ENCODE measurements at regions not wholly inside any gene's neighbourhood (a gene's known extent, or its start where the extent isn't known, plus 50 kb on each side); places are given as distances from the start of the nearest gene placed in this dataset.

DNA sequence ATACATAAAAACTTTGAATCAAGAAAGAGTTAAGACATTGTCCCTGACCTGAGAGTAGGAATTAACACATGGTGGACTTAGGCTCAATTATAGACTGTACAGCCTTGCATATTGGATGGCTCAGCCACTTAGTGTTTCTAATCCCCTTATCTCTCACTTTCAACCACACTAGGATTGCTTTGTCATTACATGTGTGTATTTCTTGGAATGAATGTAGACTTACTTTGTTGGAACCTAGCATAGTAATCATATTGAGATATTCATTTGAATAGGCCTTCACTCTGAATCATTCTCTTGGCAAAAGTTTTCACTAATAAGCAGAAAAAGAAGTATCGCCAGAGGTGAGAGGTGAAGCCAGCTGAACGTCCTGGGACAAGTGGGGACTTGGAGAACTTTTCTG is 1973.9 kb upstream of the FLRT2 start:
- TF ChIP-seq, protein P1, sequence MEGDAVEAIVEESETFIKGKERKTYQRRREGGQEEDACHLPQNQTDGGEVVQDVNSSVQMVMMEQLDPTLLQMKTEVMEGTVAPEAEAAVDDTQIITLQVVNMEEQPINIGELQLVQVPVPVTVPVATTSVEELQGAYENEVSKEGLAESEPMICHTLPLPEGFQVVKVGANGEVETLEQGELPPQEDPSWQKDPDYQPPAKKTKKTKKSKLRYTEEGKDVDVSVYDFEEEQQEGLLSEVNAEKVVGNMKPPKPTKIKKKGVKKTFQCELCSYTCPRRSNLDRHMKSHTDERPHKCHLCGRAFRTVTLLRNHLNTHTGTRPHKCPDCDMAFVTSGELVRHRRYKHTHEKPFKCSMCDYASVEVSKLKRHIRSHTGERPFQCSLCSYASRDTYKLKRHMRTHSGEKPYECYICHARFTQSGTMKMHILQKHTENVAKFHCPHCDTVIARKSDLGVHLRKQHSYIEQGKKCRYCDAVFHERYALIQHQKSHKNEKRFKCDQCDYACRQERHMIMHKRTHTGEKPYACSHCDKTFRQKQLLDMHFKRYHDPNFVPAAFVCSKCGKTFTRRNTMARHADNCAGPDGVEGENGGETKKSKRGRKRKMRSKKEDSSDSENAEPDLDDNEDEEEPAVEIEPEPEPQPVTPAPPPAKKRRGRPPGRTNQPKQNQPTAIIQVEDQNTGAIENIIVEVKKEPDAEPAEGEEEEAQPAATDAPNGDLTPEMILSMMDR (IDR thresholded peaks at IDR 0.05; ENCODE audit: low read depth, low read length): no peak
- H3K27ac ChIP-seq (ENCODE audit: low read depth, low read length): no peak overlapping the region
- H3K27me3 ChIP-seq (ENCODE audit: control insufficient read depth, insufficient read depth, low read length): no peaks in the 10 kb centered on the region
- POLR2A ChIA-PET: no interaction called here
- peaks cover 6% of the 10 kb centered on the region for H3K9me3 ChIP-seq (ENCODE audit: control insufficient read depth, insufficient read depth, low read length)
- CTCF ChIA-PET: interaction anchor here (1.2 kb wide), 1 partner anchor 90 kb away, joined by 3 read pairs; no protein-coding TSS in a partner anchor
- no peak overlapping the region for H3K4me3 ChIP-seq (ENCODE audit: low read depth, low read length)
- no peak for DNase-seq (ENCODE audit: low read depth, low spot score)

DNA sequence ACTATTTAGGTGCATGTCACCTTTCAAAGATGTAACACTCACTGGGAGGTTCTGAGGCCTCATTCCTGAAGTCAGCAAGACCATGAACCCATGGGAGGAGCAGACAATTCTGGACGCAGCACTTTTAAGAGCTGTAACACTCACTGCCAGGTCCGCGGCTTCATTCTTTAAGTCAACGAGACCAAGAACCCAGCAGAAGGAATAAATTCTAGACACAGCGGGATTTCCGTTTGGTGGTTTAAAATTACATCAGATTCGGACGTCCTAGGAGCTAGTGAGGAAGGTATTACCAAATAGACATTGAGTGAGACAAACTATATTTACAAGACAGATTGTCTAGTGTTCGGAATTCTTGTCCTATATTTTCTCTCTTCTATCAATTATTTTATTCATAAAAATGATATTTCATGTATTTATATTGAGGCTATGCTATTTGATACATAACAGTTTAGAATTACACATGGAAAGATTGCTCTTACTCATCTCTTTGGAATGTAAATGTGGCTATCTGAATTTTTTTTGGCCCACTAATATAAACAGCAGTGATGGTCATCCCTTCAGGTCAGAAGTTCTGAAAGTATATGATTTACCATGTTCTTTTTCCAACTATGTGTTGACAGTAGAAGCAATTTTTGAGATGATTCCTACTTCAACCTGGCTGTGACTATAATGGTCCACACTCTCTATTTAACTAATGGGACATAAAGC is 1973.0 kb upstream of the FLRT2 start:
- Histone ChIP-seq H3K27me3 (ENCODE audit: control insufficient read depth, insufficient read depth, low read length) (no peaks in the 10 kb centered on the region), H3K9me3 (ENCODE audit: control insufficient read depth, insufficient read depth, low read length) (peaks cover 10% of the 10 kb centered on the region), H3K27ac (ENCODE audit: low read depth, low read length) (peak overlapping the region; percentile 59), H3K4me3 (ENCODE audit: low read depth, low read length) (no peak overlapping the region)
- ChIA-PET CTCF (no interaction called here), POLR2A (no interaction called here)
- TF ChIP-seq, protein P1 (IDR thresholded peaks at IDR 0.05; ENCODE audit: low read depth, low read length): no peak
- peak; percentile 50 for DNase-seq (ENCODE audit: low read depth, low spot score)

DNA sequence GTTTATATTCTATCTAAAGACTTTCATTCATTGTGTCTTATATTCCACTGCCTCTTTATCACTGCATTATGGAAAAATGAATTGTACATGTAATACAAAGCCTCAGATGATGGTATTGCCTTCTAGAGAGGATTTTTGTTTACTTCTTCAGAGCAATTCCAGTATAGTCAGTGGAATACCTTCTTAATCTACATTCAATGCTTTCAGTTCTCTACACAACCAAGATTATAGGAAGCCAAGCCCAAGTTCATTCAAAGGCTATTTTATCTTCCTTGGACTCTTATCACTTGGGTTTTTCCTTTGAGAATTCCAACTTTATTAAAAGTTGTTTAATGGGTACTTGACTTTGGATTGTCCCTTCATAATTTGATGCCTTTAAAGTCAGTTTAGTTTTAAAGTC is 1971.0 kb upstream of the FLRT2 start:
- CTCF ChIA-PET: no interaction called here
- POLR2A ChIA-PET: interaction anchor here (0.6 kb wide), 1 partner anchor 119 kb away, joined by 4 read pairs; no protein-coding TSS in a partner anchor
- Histone ChIP-seq H3K27ac (ENCODE audit: low read depth, low read length) (no peak overlapping the region), H3K27me3 (ENCODE audit: control insufficient read depth, insufficient read depth, low read length) (no peaks in the 10 kb centered on the region), H3K9me3 (ENCODE audit: control insufficient read depth, insufficient read depth, low read length) (peaks cover 10% of the 10 kb centered on the region), H3K4me3 (ENCODE audit: low read depth, low read length) (no peak overlapping the region)
- TF ChIP-seq, protein P1 (IDR thresholded peaks at IDR 0.05; ENCODE audit: low read depth, low read length): no peak
- DNase-seq (ENCODE audit: low read depth, low spot score): no peak

DNA sequence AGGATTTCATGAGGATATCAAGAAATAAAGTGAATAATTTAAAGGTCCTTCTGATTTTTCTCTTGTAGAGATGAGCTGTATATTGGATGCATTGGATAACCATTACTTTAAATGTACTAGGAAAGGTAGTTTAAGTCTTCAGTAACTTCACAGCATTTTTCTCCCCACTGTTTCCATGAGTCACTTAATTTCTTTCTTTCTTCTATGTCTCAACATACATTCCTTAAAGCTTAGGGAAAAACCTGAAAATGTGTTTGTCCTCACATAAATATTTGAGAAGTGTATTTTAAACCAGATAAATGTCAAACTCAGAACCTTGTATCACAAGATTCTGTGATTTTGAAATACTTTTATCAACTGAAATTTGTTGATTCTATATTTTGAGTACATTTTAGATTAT is 1970.2 kb upstream of the FLRT2 start:
- DNase-seq (ENCODE audit: low read depth, low spot score): peak; percentile 33
- ChIA-PET POLR2A (interaction anchor here (0.6 kb wide), 1 partner anchor 118 kb away, joined by 4 read pairs; no protein-coding TSS in a partner anchor), CTCF (no interaction called here)
- Histone ChIP-seq H3K9me3 (ENCODE audit: control insufficient read depth, insufficient read depth, low read length) (peaks cover 10% of the 10 kb centered on the region), H3K27ac (ENCODE audit: low read depth, low read length) (no peak overlapping the region), H3K27me3 (ENCODE audit: control insufficient read depth, insufficient read depth, low read length) (no peaks in the 10 kb centered on the region), H3K4me3 (ENCODE audit: low read depth, low read length) (no peak overlapping the region)
- TF ChIP-seq, protein P1 (IDR thresholded peaks at IDR 0.05; ENCODE audit: low read depth, low read length): no peak

DNA sequence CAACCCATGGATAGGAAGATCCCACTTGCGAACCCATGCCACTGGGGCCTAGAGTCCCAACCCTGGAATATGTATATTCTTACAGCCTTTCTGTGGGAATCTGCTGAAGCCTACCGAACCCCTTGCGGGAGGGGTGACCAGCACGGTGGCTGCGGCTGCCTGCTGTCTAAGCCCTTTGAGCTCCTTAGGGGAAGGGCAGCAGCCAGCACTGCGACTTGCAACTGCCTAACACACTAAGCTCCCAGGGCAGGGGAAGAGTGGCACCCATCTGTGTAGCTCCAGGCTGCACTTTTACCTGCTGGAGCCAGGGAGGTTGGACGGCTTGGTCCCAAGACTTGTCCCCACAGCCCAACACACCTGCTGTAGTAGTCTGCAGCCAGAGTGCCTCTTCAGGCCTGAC is 1968.7 kb upstream of the FLRT2 start:
- DNase-seq (ENCODE audit: low read depth, low spot score): no peak
- no peak overlapping the region for H3K27ac ChIP-seq (ENCODE audit: low read depth, low read length)
- peaks cover 9% of the 10 kb centered on the region for H3K9me3 ChIP-seq (ENCODE audit: control insufficient read depth, insufficient read depth, low read length)
- ChIA-PET POLR2A (no interaction called here), CTCF (no interaction called here)
- H3K4me3 ChIP-seq (ENCODE audit: low read depth, low read length): no peak overlapping the region
- no peaks in the 10 kb centered on the region for H3K27me3 ChIP-seq (ENCODE audit: control insufficient read depth, insufficient read depth, low read length)
- TF ChIP-seq, protein P1 (IDR thresholded peaks at IDR 0.05; ENCODE audit: low read depth, low read length): no peak
